ENCODE measurements at regions not wholly inside any gene's neighbourhood (a gene's known extent, or its start where the extent isn't known, plus 50 kb on each side); places are given as distances from the start of the nearest gene placed in this dataset.

DNA sequence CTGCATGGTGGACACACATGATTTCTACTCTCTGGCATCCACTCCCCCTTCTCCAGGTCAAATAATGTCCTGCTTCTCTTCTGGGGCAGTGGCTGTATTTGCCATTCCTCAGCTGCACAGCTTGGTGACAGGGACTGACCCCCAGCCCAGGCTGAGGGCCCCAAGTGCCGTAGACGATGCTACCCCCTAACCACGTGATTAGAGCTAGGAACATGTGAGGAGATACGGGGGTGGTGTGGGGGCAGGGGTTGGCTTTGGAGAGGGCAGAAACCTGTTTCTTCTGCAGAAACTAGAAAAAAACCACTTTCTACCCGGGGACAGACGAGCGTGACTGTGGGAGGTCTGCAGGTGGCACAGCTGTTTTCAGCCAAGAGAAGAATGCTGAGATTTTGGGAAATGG, 192.4 kb downstream of the SIPA1L2 start:
- H3K4me3 ChIP-seq = no peak overlapping the region
- DNase-seq = no peak
- TF ChIP-seq, protein P1, sequence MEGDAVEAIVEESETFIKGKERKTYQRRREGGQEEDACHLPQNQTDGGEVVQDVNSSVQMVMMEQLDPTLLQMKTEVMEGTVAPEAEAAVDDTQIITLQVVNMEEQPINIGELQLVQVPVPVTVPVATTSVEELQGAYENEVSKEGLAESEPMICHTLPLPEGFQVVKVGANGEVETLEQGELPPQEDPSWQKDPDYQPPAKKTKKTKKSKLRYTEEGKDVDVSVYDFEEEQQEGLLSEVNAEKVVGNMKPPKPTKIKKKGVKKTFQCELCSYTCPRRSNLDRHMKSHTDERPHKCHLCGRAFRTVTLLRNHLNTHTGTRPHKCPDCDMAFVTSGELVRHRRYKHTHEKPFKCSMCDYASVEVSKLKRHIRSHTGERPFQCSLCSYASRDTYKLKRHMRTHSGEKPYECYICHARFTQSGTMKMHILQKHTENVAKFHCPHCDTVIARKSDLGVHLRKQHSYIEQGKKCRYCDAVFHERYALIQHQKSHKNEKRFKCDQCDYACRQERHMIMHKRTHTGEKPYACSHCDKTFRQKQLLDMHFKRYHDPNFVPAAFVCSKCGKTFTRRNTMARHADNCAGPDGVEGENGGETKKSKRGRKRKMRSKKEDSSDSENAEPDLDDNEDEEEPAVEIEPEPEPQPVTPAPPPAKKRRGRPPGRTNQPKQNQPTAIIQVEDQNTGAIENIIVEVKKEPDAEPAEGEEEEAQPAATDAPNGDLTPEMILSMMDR (IDR thresholded peaks at IDR 0.05 in 8 of 11, conservative IDR thresholded peaks at IDR 0.05 in 3 of 11) = no peak
- TF ChIP-seq POLR2AphosphoS5 (IDR thresholded peaks at IDR 0.05) (no peak), POLR2A (IDR thresholded peaks at IDR 0.05) (no peak)
- H3K27ac ChIP-seq = peak overlapping the region in 1 of 8 donors; percentile 18
- H3K27me3 ChIP-seq (replicated peaks in 1 of 7) = no peaks in the 10 kb centered on the region
- WGBS, 5 donors = 80 to 89% (median 85%) methylated on average over 7 of the region's 7 CpGs
- H3K9me3 ChIP-seq = no peaks in the 10 kb centered on the region
- intact Hi-C loops (cut with DNase I; ENCODE audit: low total_unique reads) = no loop called here
- H3K4me1 ChIP-seq = peaks cover 0 to 12% (median 0%) of the 10 kb centered on the region in 6 donors
- peaks cover 0 to 91% (median 6%) of the 10 kb centered on the region in 6 donors for H3K36me3 ChIP-seq

DNA sequence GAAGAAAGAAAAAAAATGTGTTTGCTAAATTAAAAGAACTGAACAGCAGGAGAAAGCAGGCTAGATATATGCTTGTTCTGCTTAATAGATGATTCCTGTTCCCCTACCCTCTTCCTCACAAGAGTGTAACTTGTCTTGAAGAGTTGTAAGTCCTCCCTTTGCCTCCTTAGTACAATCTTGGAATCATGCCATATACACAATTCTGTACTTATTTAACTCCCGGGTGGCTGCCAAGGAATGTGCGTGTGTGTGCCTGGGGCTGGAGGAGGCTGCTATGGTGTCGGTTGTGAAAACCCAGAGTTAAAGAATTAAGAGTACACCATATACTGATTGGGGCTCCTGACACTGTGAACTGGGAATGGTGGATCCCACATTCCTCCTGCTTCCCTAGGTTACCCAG, 194.2 kb downstream of the SIPA1L2 start:
- TF ChIP-seq, protein P1 (IDR thresholded peaks at IDR 0.05 in 8 of 11, conservative IDR thresholded peaks at IDR 0.05 in 3 of 11) = no peak
- TF ChIP-seq POLR2A (IDR thresholded peaks at IDR 0.05) = no peak
- peak in 1 of 3 donors; percentile 27 for TF ChIP-seq POLR2AphosphoS5 (IDR thresholded peaks at IDR 0.05)
- Histone ChIP-seq H3K4me3 (no peak overlapping the region), H3K27ac (peak overlapping the region in 3 of 8 donors; percentile 4 to 63 (median 51)), H3K36me3 (peaks cover 0 to 91% (median 2%) of the 10 kb centered on the region in 6 donors), H3K27me3 (replicated peaks in 1 of 7) (no peaks in the 10 kb centered on the region), H3K4me1 (peaks cover 0 to 12% (median 0%) of the 10 kb centered on the region in 6 donors), H3K9me3 (no peaks in the 10 kb centered on the region)
- DNase-seq = no peak
- intact Hi-C loops (cut with DNase I; ENCODE audit: low total_unique reads) = no loop called here
- 72 to 85% (median 78%) methylated on average over 3 of the region's 3 CpGs for WGBS, 5 donors

DNA sequence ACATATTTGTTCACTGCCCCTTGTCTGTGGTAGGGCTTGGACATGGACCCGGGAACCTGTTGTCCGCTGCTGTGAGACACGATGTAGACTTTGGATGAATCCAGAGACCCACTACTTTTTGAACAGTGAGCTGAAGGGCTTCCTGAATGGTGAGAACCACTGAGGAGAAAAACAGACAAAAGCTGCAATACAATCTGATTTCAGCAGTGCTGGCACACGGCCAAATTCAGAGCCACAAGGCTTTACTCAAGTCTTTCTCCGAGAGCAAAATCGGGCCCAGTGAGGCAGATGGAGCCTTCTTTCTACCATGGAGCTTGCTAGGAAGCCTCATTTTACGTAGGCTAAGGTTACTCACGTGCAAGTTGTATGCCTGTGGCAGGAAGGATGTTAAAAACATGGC, 197.6 kb downstream of the SIPA1L2 start:
- WGBS, 5 donors = 81 to 85% (median 82%) methylated on average over 8 of the region's 8 CpGs
- TF ChIP-seq, protein P1 (IDR thresholded peaks at IDR 0.05 in 8 of 11, conservative IDR thresholded peaks at IDR 0.05 in 3 of 11) = no peak
- TF ChIP-seq POLR2A (IDR thresholded peaks at IDR 0.05) = no peak
- no peak for DNase-seq
- Histone ChIP-seq H3K4me3 (no peak overlapping the region), H3K4me1 (peaks cover 0 to 12% (median 2%) of the 10 kb centered on the region in 6 donors), H3K36me3 (peaks cover 0 to 80% (median 0%) of the 10 kb centered on the region in 6 donors), H3K27me3 (replicated peaks in 1 of 7) (no peaks in the 10 kb centered on the region), H3K27ac (no peak overlapping the region), H3K9me3 (no peaks in the 10 kb centered on the region)
- intact Hi-C loops (cut with DNase I; ENCODE audit: low total_unique reads) = no loop called here

DNA sequence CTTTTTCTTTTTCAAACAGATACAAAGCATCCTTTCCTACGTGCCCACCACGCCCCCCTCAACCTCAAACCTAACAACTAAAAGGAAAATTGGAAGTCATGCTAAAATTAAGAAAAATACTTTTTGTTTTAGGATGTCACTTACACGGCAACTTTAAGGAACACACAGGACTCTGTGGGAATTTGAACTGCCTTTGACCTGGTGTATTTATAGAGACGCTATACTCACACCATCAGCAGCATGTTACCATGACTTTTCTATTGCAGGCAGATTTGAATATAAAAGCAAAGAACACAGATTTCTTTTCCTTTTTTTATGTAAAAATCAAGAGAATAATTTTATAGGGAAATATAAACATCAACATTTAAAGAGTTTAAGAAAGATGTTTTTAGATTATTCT, 198.2 kb downstream of the SIPA1L2 start:
- H3K9me3 ChIP-seq = no peaks in the 10 kb centered on the region
- no peak overlapping the region for H3K27ac ChIP-seq
- no peaks in the 10 kb centered on the region for H3K27me3 ChIP-seq (replicated peaks in 1 of 7)
- intact Hi-C loops (cut with DNase I; ENCODE audit: low total_unique reads) = no loop called here
- H3K36me3 ChIP-seq = peaks cover 0 to 85% (median 0%) of the 10 kb centered on the region in 6 donors
- no peak for DNase-seq
- 82 to 90% (median 87%) methylated on average over 4 of the region's 4 CpGs for WGBS, 5 donors
- no peak for TF ChIP-seq POLR2A (IDR thresholded peaks at IDR 0.05)
- TF ChIP-seq POLR2AphosphoS5 (IDR thresholded peaks at IDR 0.05) = no peak
- TF ChIP-seq, protein P1 (IDR thresholded peaks at IDR 0.05 in 8 of 11, conservative IDR thresholded peaks at IDR 0.05 in 3 of 11) = no peak
- no peak overlapping the region for H3K4me3 ChIP-seq
- H3K4me1 ChIP-seq = peaks cover 0 to 13% (median 0%) of the 10 kb centered on the region in 6 donors
